Trophoblast cell (in vitro differentiated cells and primary cell): ENCODE measurements at regions not wholly inside any gene's neighbourhood (a gene's known extent, or its start where the extent isn't known, plus 50 kb on each side); places are given as distances from the start of the nearest gene placed in this dataset.

Experiments
- DNase-seq, 2 donors: peaks; one replicate each; pipeline ENCODE4 v3.0.0-alpha.2; 2016
- H2AFZ ChIP-seq: 2 replicates; pipeline ENCODE4 v1.6.1; 2013; ENCODE audit warnings: low read length, moderate library complexity, mild to moderate bottlenecking; ENCODE audit not compliant: insufficient read depth, poor library complexity
- H2AK5ac ChIP-seq: 2 replicates; pipeline ENCODE4 v1.6.1; 2013; ENCODE audit warnings: mild to moderate bottlenecking, low read length
- H2BK120ac ChIP-seq: 2 replicates; pipeline ENCODE4 v1.6.1; 2013; ENCODE audit warnings: low read length, mild to moderate bottlenecking, moderate library complexity; ENCODE audit not compliant: insufficient read depth, poor library complexity
- H2BK12ac ChIP-seq: 2 replicates; pipeline ENCODE4 v1.6.1; 2013; ENCODE audit warnings: mild to moderate bottlenecking, low read length, moderate library complexity
- H2BK5ac ChIP-seq: 2 replicates; pipeline ENCODE4 v1.6.1; 2013; ENCODE audit warnings: low read length, low read depth, moderate library complexity, mild to moderate bottlenecking; ENCODE audit not compliant: poor library complexity
- H3K14ac ChIP-seq: 2 replicates; pipeline ENCODE4 v1.6.1; 2013; ENCODE audit warnings: mild to moderate bottlenecking, low read length
- H3K18ac ChIP-seq: 2 replicates; pipeline ENCODE4 v1.6.1; 2013; ENCODE audit warnings: mild to moderate bottlenecking, low read length
- H3K23ac ChIP-seq: 2 replicates; pipeline ENCODE4 v1.6.1; 2013; ENCODE audit warnings: low read length
- H3K27ac ChIP-seq: 2 replicates; pipeline ENCODE4 v1.5.1; 2013; ENCODE audit warnings: low read depth, mild to moderate bottlenecking, inconsistent platforms, low read length, moderate library complexity
- H3K27me3 ChIP-seq: 2 replicates; pipeline ENCODE4 v1.6.1; 2013; ENCODE audit warnings: inconsistent platforms, mild to moderate bottlenecking, low read length, moderate library complexity; ENCODE audit not compliant: insufficient read depth
- H3K36me3 ChIP-seq, 2 experiments: 1 replicate in 1 of 2; 2 replicates in 1 of 2; pipeline ENCODE4 v1.6.1; 2013; ENCODE audit warnings: low read length in 2 of 2, mild to moderate bottlenecking in 2 of 2, moderate library complexity in 1 of 2; ENCODE audit not compliant: insufficient read depth in 2 of 2, control insufficient read depth in 1 of 2
- H3K4ac ChIP-seq: 2 replicates; pipeline ENCODE4 v1.6.1; 2013; ENCODE audit warnings: low read depth, mild to moderate bottlenecking, low read length, moderate library complexity
- H3K4me1 ChIP-seq, 2 experiments: 1 replicate in 1 of 2; 2 replicates in 1 of 2; pipeline ENCODE4 v1.6.1; 2013; ENCODE audit warnings: low read length in 2 of 2, mild to moderate bottlenecking in 2 of 2, moderate library complexity in 1 of 2; ENCODE audit not compliant: insufficient read depth in 2 of 2, control insufficient read depth in 1 of 2
- H3K4me2 ChIP-seq: 2 replicates; pipeline ENCODE4 v1.6.1; 2013; ENCODE audit warnings: inconsistent platforms, mild to moderate bottlenecking, low read length, moderate library complexity
- H3K4me3 ChIP-seq: 2 replicates; pipeline ENCODE4 v1.5.1; 2013; ENCODE audit warnings: mild to moderate bottlenecking, low read depth, low read length, inconsistent platforms
- H3K79me1 ChIP-seq: one replicate; pipeline ENCODE4 v1.6.1; 2013; ENCODE audit warnings: low read length
- H3K79me2 ChIP-seq: 2 replicates; pipeline ENCODE4 v1.6.1; 2013; ENCODE audit warnings: low read length, mild to moderate bottlenecking; ENCODE audit not compliant: control insufficient read depth, insufficient read depth, poor library complexity
- H3K9ac ChIP-seq: 2 replicates; pipeline ENCODE4 v1.6.1; 2013; ENCODE audit warnings: mild to moderate bottlenecking, low read length
- H3K9me3 ChIP-seq: 2 replicates; pipeline ENCODE4 v1.6.1; 2013; ENCODE audit warnings: low read depth, mild to moderate bottlenecking, control low read depth, inconsistent platforms, low read length; ENCODE audit not compliant: insufficient read depth
- H4K12ac ChIP-seq: 2 replicates; pipeline ENCODE4 v1.6.1; 2013; ENCODE audit warnings: low read depth, mild to moderate bottlenecking, low read length, moderate library complexity
- H4K8ac ChIP-seq: 2 replicates; pipeline ENCODE4 v1.6.1; 2013; ENCODE audit warnings: low read depth, mild to moderate bottlenecking, low read length, moderate library complexity
- H4K91ac ChIP-seq: one replicate; pipeline ENCODE4 v1.6.1; 2013; ENCODE audit warnings: low read depth, mild to moderate bottlenecking, low read length, moderate library complexity
- WGBS: extraction: QIAGEN DNeasy Blood & Tissue Kit; methylation state at CpG from one replicate; pipeline ENCODE4 v1.1.7; 2013; ENCODE audit warnings: missing lambda C conversion rate; ENCODE audit not compliant: insufficient read length, insufficient coverage; ENCODE audit errors: extremely low coverage; 5-methylcytosine and 5-hydroxymethylcytosine counted together

- no peak overlapping the region for H3K9ac ChIP-seq
- H2AK5ac ChIP-seq = no peak overlapping the region
- no peak overlapping the region for H2BK120ac ChIP-seq
- H3K4me3 ChIP-seq = no peak overlapping the region
- no peaks in the 10 kb centered on the region for H3K36me3 ChIP-seq
- H4K91ac ChIP-seq = no peak overlapping the region
- peaks cover 4% of the 10 kb centered on the region in 2 experiments for H3K4me1 ChIP-seq
- no peak overlapping the region for H3K18ac ChIP-seq
- H3K4me2 ChIP-seq = no peak overlapping the region
- no peaks in the 10 kb centered on the region for H3K27me3 ChIP-seq
- H4K12ac ChIP-seq = no peak overlapping the region
- H3K27ac ChIP-seq = peak overlapping the region; percentile 41
- H4K8ac ChIP-seq = no peak overlapping the region
- no peaks in the 10 kb centered on the region for H3K79me2 ChIP-seq
- H2BK12ac ChIP-seq = no peak overlapping the region
- no peaks in the 10 kb centered on the region for H3K9me3 ChIP-seq
- WGBS = no CpG with 5 or more reads among the region's 2 CpGs
- no peak overlapping the region for H3K4ac ChIP-seq
- no peak overlapping the region for H3K23ac ChIP-seq
- no peak overlapping the region for H2AFZ ChIP-seq
- DNase-seq = peak in 1 of 2 donors; percentile 53
- H3K79me1 ChIP-seq = no peaks in the 10 kb centered on the region
- no peak overlapping the region for H2BK5ac ChIP-seq
- H3K14ac ChIP-seq = no peak overlapping the region
Measured at GRCh38 chrX:96407501-96407900, 277.1 kb upstream of the DIAPH2 start.

DNA sequence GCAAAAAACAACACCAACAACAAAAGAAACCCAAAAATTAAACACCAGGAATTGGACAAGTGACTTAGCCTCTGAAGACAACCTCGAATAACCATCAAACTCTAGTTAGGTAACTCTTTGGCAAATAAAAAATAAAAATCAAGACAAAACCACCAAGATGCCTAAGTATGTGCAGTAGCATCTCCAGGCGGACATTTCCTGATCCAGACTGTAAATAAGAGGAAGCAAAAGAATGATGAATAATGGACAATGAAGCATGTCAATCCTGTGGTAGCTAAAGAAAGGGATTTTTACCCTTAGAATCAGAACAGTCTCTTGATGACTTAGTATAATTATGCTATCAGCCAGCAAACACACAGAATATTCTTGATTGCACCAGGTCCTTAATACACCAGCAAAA lies 276.7 kb upstream of the DIAPH2 start:
- Histone ChIP-seq H3K18ac (no peak overlapping the region), H2BK120ac (peak overlapping the region; percentile 33), H3K36me3 (no peaks in the 10 kb centered on the region), H2AFZ (no peak overlapping the region), H3K9me3 (no peaks in the 10 kb centered on the region), H3K27me3 (no peaks in the 10 kb centered on the region), H3K79me2 (no peaks in the 10 kb centered on the region), H3K23ac (no peak overlapping the region), H3K79me1 (no peaks in the 10 kb centered on the region), H3K14ac (no peak overlapping the region), H2AK5ac (no peak overlapping the region), H3K4me2 (no peak overlapping the region), H4K12ac (no peak overlapping the region), H3K4me1 (peaks cover 4% of the 10 kb centered on the region in 2 experiments), H3K27ac (peak overlapping the region; percentile 41), H3K9ac (no peak overlapping the region), H3K4me3 (no peak overlapping the region), H4K91ac (no peak overlapping the region), H4K8ac (no peak overlapping the region), H2BK5ac (no peak overlapping the region), H3K4ac (no peak overlapping the region), H2BK12ac (no peak overlapping the region)
- WGBS = no CpG with 5 or more reads among the region's 2 CpGs
- DNase-seq = no peak

GRCh38 chrX:96410927-96411326 lies 273.7 kb upstream of the DIAPH2 start:
- Histone ChIP-seq H2BK120ac (no peak overlapping the region), H2AFZ (no peak overlapping the region), H3K79me2 (no peaks in the 10 kb centered on the region), H3K14ac (no peak overlapping the region), H3K36me3 (no peaks in the 10 kb centered on the region), H4K8ac (no peak overlapping the region), H2BK12ac (no peak overlapping the region), H4K91ac (no peak overlapping the region), H3K9ac (no peak overlapping the region), H3K27me3 (no peaks in the 10 kb centered on the region), H3K4me3 (no peak overlapping the region), H2AK5ac (no peak overlapping the region), H3K9me3 (no peaks in the 10 kb centered on the region), H3K79me1 (no peaks in the 10 kb centered on the region), H3K4me1 (peaks cover 4% of the 10 kb centered on the region in 2 experiments), H3K27ac (no peak overlapping the region), H3K18ac (no peak overlapping the region), H3K23ac (no peak overlapping the region), H2BK5ac (no peak overlapping the region), H3K4me2 (no peak overlapping the region), H4K12ac (no peak overlapping the region), H3K4ac (no peak overlapping the region)
- DNase-seq = no peak
- WGBS = no CpG with 5 or more reads among the region's 2 CpGs

DNA sequence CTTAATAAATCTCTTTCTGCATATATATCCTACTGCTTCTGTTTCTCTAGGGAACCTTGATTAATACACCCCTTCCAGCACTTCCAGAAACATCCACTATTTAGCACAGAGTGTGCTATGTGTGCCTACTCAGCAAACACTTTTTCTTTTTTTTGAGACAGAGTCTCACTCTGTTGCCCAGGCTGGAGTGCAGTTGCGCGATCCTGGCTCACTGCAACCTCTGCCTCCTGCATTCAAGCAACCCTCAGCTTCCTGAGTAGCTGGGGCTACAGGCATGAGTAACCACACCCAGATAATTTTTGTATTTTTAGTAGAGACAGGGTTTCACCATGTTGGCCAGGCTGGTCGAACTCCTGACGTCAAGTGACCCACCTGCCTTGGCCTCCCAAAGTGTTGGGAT lies 266.9 kb upstream of the DIAPH2 start:
- H3K4ac ChIP-seq = no peak overlapping the region
- H2BK5ac ChIP-seq = no peak overlapping the region
- no peak overlapping the region for H2AFZ ChIP-seq
- no peaks in the 10 kb centered on the region for H3K4me1 ChIP-seq
- no peaks in the 10 kb centered on the region for H3K79me1 ChIP-seq
- H3K27me3 ChIP-seq = no peaks in the 10 kb centered on the region
- H3K9me3 ChIP-seq = no peaks in the 10 kb centered on the region
- H3K18ac ChIP-seq = no peak overlapping the region
- H3K9ac ChIP-seq = no peak overlapping the region
- no peak overlapping the region for H3K14ac ChIP-seq
- no peak overlapping the region for H3K4me3 ChIP-seq
- H3K79me2 ChIP-seq = no peaks in the 10 kb centered on the region
- no CpG with 5 or more reads among the region's 4 CpGs for WGBS
- H3K4me2 ChIP-seq = no peak overlapping the region
- no peak overlapping the region for H2BK12ac ChIP-seq
- DNase-seq = no peak
- no peak overlapping the region for H3K23ac ChIP-seq
- no peak overlapping the region for H2BK120ac ChIP-seq
- H3K36me3 ChIP-seq = no peaks in the 10 kb centered on the region
- no peak overlapping the region for H4K12ac ChIP-seq
- no peak overlapping the region for H4K91ac ChIP-seq
- no peak overlapping the region for H2AK5ac ChIP-seq
- no peak overlapping the region for H4K8ac ChIP-seq
- H3K27ac ChIP-seq = no peak overlapping the region
